Neural progenitor cell (in vitro differentiated cells): ENCODE measurements at regions not wholly inside any gene's neighbourhood (a gene's known extent, or its start where the extent isn't known, plus 50 kb on each side); places are given as distances from the start of the nearest gene placed in this dataset.

Experiments used
- DNase-seq: peaks from one replicate; pipeline ENCODE4 v3.0.0-alpha.2; 2016; ENCODE audit warnings: low spot score
- H2AFZ ChIP-seq: fragments of 200-600 bp; sonication (generic); replicated peaks from 2 replicates; pipeline ENCODE4 v1.6.1; 2016; ENCODE audit warnings: antibody characterized with exemption
- H3F3A ChIP-seq: fragments of 200-600 bp; sonication (generic); 2 replicates; pipeline ENCODE4 v1.6.1; 2016; ENCODE audit warnings: antibody characterized with exemption, low read depth
- H3K27ac ChIP-seq: fragments of 200-600 bp; sonication (generic); 2 replicates; pipeline ENCODE4 v1.5.1; 2016; ENCODE audit warnings: mild to moderate bottlenecking
- H3K27me3 ChIP-seq: fragments of 200-600 bp; sonication (generic); 2 replicates; pipeline ENCODE4 v1.6.1; 2016; ENCODE audit warnings: mild to moderate bottlenecking, moderate library complexity
- H3K36me3 ChIP-seq: fragments of 200-600 bp; sonication (generic); 2 replicates; pipeline ENCODE4 v1.5.1; 2016
- H3K4me1 ChIP-seq: fragments of 200-600 bp; sonication (generic); 2 replicates; pipeline ENCODE4 v1.6.1; 2016; ENCODE audit warnings: mixed run types
- H3K4me2 ChIP-seq: fragments of 200-600 bp; sonication (generic); 2 replicates; pipeline ENCODE4 v1.6.1; 2016
- H3K4me3 ChIP-seq: fragments of 200-600 bp; sonication (generic); 2 replicates; pipeline ENCODE4 v1.5.1; 2016
- H3K79me2 ChIP-seq: fragments of 200-600 bp; sonication (generic); 2 replicates; pipeline ENCODE4 v1.6.1; 2016; ENCODE audit warnings: low read depth
- H3K9ac ChIP-seq: fragments of 200-600 bp; sonication (generic); 2 replicates; pipeline ENCODE4 v1.6.1; 2016
- H3K9me3 ChIP-seq: fragments of 200-600 bp; sonication (generic); 2 replicates; pipeline ENCODE4 v1.5.1; 2016; ENCODE audit warnings: low read depth
- H4K20me1 ChIP-seq: fragments of 200-600 bp; sonication (generic); 2 replicates; pipeline ENCODE4 v1.6.1; 2016; ENCODE audit warnings: low read depth
- H3K27ac Mint-ChIP-seq: 3 replicates; pipeline ENCODE4 v1.8.0; 2021; ENCODE audit warnings: mixed read lengths
- H3K27me3 Mint-ChIP-seq: 2 replicates; pipeline ENCODE4 v1.8.0; 2022; ENCODE audit warnings: low read depth, mild to moderate bottlenecking, inconsistent platforms, moderate library complexity, mixed read lengths; ENCODE audit not compliant: insufficient read depth
- H3K36me3 Mint-ChIP-seq: 3 replicates; pipeline ENCODE4 v1.8.0; 2021; ENCODE audit warnings: mixed read lengths
- H3K4me1 Mint-ChIP-seq: 3 replicates; pipeline ENCODE4 v1.8.0; 2021; ENCODE audit warnings: mixed read lengths
- H3K4me3 Mint-ChIP-seq: 3 replicates; pipeline ENCODE4 v1.8.0; 2021; ENCODE audit warnings: mild to moderate bottlenecking, moderate library complexity, mixed read lengths
- H3K9me3 Mint-ChIP-seq: 3 replicates; pipeline ENCODE4 v1.8.0; 2020; ENCODE audit warnings: mixed read lengths
- CTCF ChIP-seq: fragments of 200-600 bp; sonication (generic); IDR thresholded peaks from 2 replicates; pipeline ENCODE4 v1.5.1; 2017; ENCODE audit warnings: antibody characterized with exemption, mild to moderate bottlenecking
- EZH2 ChIP-seq: fragments of 200-600 bp; sonication (generic); IDR thresholded peaks from 2 replicates; pipeline ENCODE4 v1.6.1; 2017; ENCODE audit warnings: antibody characterized with exemption, mild to moderate bottlenecking, moderate library complexity
- EZH2phosphoT487 ChIP-seq: fragments of 200-600 bp; sonication (generic); IDR thresholded peaks from 2 replicates; pipeline ENCODE4 v1.6.1; 2017; ENCODE audit warnings: antibody characterized with exemption

- H3K4me2 ChIP-seq, result no peak overlapping the region
- H3K4me3 Mint-ChIP-seq, result no peak overlapping the region
- H3F3A ChIP-seq, result no peaks in the 10 kb centered on the region
- H4K20me1 ChIP-seq, result no peaks in the 10 kb centered on the region
- no peaks in the 10 kb centered on the region for H3K9me3 Mint-ChIP-seq
- H3K27me3 Mint-ChIP-seq, result peaks cover 5% of the 10 kb centered on the region
- DNase-seq, result no peak
- H2AFZ ChIP-seq, result no peak overlapping the region
- H3K79me2 ChIP-seq, result no peaks in the 10 kb centered on the region
- no peak overlapping the region for H3K4me3 ChIP-seq
- H3K27ac Mint-ChIP-seq, result no peak overlapping the region
- H3K27me3 ChIP-seq, result no peaks in the 10 kb centered on the region
- H3K4me1 Mint-ChIP-seq, result peaks cover 9% of the 10 kb centered on the region
- H3K27ac ChIP-seq, result no peak overlapping the region
- peaks cover 3% of the 10 kb centered on the region for H3K36me3 Mint-ChIP-seq
- H3K9ac ChIP-seq, result no peak overlapping the region
- no peaks in the 10 kb centered on the region for H3K4me1 ChIP-seq
- no peaks in the 10 kb centered on the region for H3K36me3 ChIP-seq
- TF ChIP-seq CTCF (no peak), EZH2phosphoT487 (no peak), EZH2 (no peak)
- no peaks in the 10 kb centered on the region for H3K9me3 ChIP-seq
Measured at GRCh38 chr11:128291007-128291406, 296.4 kb downstream of the ETS1 start.

GRCh38 chr11:128290106-128290840 lies 297.1 kb downstream of the ETS1 start:
- Histone ChIP-seq H3K4me3 (no peak overlapping the region), H3K79me2 (no peaks in the 10 kb centered on the region), H3K27ac (no peak overlapping the region), H3K4me2 (no peak overlapping the region), H3K9ac (no peak overlapping the region), H3K36me3 (no peaks in the 10 kb centered on the region), H3K9me3 (no peaks in the 10 kb centered on the region), H4K20me1 (no peaks in the 10 kb centered on the region), H3F3A (no peaks in the 10 kb centered on the region), H2AFZ (no peak overlapping the region), H3K27me3 (no peaks in the 10 kb centered on the region), H3K4me1 (no peaks in the 10 kb centered on the region)
- no peak for TF ChIP-seq EZH2
- TF ChIP-seq CTCF, result peak; percentile 91
- Mint-ChIP-seq H3K36me3 (peaks cover 3% of the 10 kb centered on the region), H3K27ac (no peak overlapping the region), H3K27me3 (peaks cover 5% of the 10 kb centered on the region), H3K4me3 (no peak overlapping the region), H3K9me3 (no peaks in the 10 kb centered on the region), H3K4me1 (peaks cover 9% of the 10 kb centered on the region)
- peak; percentile 70 for DNase-seq

GRCh38 chr11:128289048-128289447 lies 298.3 kb downstream of the ETS1 start:
- no peaks in the 10 kb centered on the region for H3K27me3 ChIP-seq
- no peaks in the 10 kb centered on the region for H3K9me3 ChIP-seq
- H3K4me2 ChIP-seq, result no peak overlapping the region
- H3K4me1 Mint-ChIP-seq, result peaks cover 9% of the 10 kb centered on the region
- no peaks in the 10 kb centered on the region for H4K20me1 ChIP-seq
- H3F3A ChIP-seq, result no peaks in the 10 kb centered on the region
- H3K36me3 Mint-ChIP-seq, result no peaks in the 10 kb centered on the region
- peaks cover 5% of the 10 kb centered on the region for H3K27me3 Mint-ChIP-seq
- H3K4me3 Mint-ChIP-seq, result no peak overlapping the region
- no peak overlapping the region for H3K9ac ChIP-seq
- H3K27ac ChIP-seq, result no peak overlapping the region
- H3K4me1 ChIP-seq, result no peaks in the 10 kb centered on the region
- no peak overlapping the region for H2AFZ ChIP-seq
- H3K4me3 ChIP-seq, result no peak overlapping the region
- no peak overlapping the region for H3K27ac Mint-ChIP-seq
- H3K79me2 ChIP-seq, result no peaks in the 10 kb centered on the region
- no peak for TF ChIP-seq EZH2phosphoT487
- TF ChIP-seq EZH2, result no peak
- no peak for TF ChIP-seq CTCF
- no peak for DNase-seq
- H3K36me3 ChIP-seq, result no peaks in the 10 kb centered on the region
- no peaks in the 10 kb centered on the region for H3K9me3 Mint-ChIP-seq
